Ishikawa (cell line): ENCODE measurements at regions not wholly inside any gene's neighbourhood (a gene's known extent, or its start where the extent isn't known, plus 50 kb on each side); places are given as distances from the start of the nearest gene placed in this dataset.

Experiments used
- CEBPB ChIP-seq: IDR thresholded peaks from 2 replicates; pipeline ENCODE4 v1.6.1; 2012
- CREB1 ChIP-seq: IDR thresholded peaks from 2 replicates; pipeline ENCODE4 v1.6.1; 2012; ENCODE audit warnings: low read depth
- EGR1 ChIP-seq: IDR thresholded peaks from 2 replicates; pipeline ENCODE4 v1.6.1; 2012
- EP300 ChIP-seq: IDR thresholded peaks from 2 replicates; pipeline ENCODE4 v1.6.1; 2012; ENCODE audit warnings: borderline replicate concordance
- MAX ChIP-seq: IDR thresholded peaks from 2 replicates; pipeline ENCODE4 v1.6.1; 2012
- RAD21 ChIP-seq: IDR thresholded peaks from 2 replicates; pipeline ENCODE4 v1.6.1; 2012; ENCODE audit warnings: low read depth
- REST ChIP-seq: IDR thresholded peaks from 2 replicates; pipeline ENCODE4 v1.6.1; 2012; ENCODE audit warnings: low read depth, mild to moderate bottlenecking
- TAF1 ChIP-seq: IDR thresholded peaks from 2 replicates; pipeline ENCODE4 v1.6.1; 2012; ENCODE audit warnings: low read depth, mild to moderate bottlenecking
- TCF12 ChIP-seq: IDR thresholded peaks from 2 replicates; pipeline ENCODE4 v1.6.1; 2012; ENCODE audit warnings: low read depth
- YY1 ChIP-seq: IDR thresholded peaks from 2 replicates; pipeline ENCODE4 v1.6.1; 2012; ENCODE audit warnings: low read depth

GRCh38 chr1:105073660-105074059, 1324.0 kb downstream of the AMY1C start:
- TF ChIP-seq RAD21 (no peak), TCF12 (no peak), REST (no peak), CEBPB (no peak), EP300 (no peak), YY1 (no peak), CREB1 (no peak), TAF1 (no peak), MAX (no peak), EGR1 (no peak)
